Lung (tissue), 11 donors: ENCODE measurements at regions not wholly inside any gene's neighbourhood (a gene's known extent, or its start where the extent isn't known, plus 50 kb on each side); places are given as distances from the start of the nearest gene placed in this dataset.

Source experiments
- ATAC-seq: fragments of 200-7000 bp; cut with Tn5 transposase; one replicate; pipeline ENCODE4 v1.9.1; 2020; ENCODE audit warnings: moderate number of reproducible peaks; ENCODE audit not compliant: insufficient read depth, low FRiP score
- DNase-seq, 3 donors: peaks; one replicate each; pipeline ENCODE4 v3.0.0-alpha.2; 2013 to 2017
- H3K27ac ChIP-seq, 2 donors: one replicate each; pipeline ENCODE4 v1.5.1; 2013; ENCODE audit warnings: mild to moderate bottlenecking in 2 of 2, moderate library complexity in 2 of 2, control low read depth in 1 of 2, inconsistent platforms in 1 of 2, low read depth in 1 of 2, low read length in 1 of 2
- H3K27me3 ChIP-seq, 3 donors: one replicate each; pipeline ENCODE4 v1.5.1; 2013; ENCODE audit warnings: low read length in 2 of 3; ENCODE audit not compliant: control insufficient read depth in 3 of 3, insufficient read depth in 3 of 3
- H3K36me3 ChIP-seq, 4 donors: one replicate each; pipeline ENCODE4 v1.5.1; 2013; ENCODE audit warnings: low read length in 4 of 4, mild to moderate bottlenecking in 1 of 4, moderate library complexity in 1 of 4; ENCODE audit not compliant: control insufficient read depth in 4 of 4, insufficient read depth in 4 of 4
- H3K4me1 ChIP-seq, 5 donors: one replicate each; pipeline ENCODE4 v1.5.1; 2013; ENCODE audit warnings: low read length in 5 of 5, mild to moderate bottlenecking in 2 of 5, moderate library complexity in 1 of 5; ENCODE audit not compliant: control insufficient read depth in 5 of 5, insufficient read depth in 5 of 5
- H3K4me3 ChIP-seq: one replicate; pipeline ENCODE4 v1.5.1; 2013; ENCODE audit warnings: mild to moderate bottlenecking, control low read depth, moderate library complexity
- H3K9ac ChIP-seq, 2 donors: one replicate each; pipeline ENCODE4 v1.5.1; 2013; ENCODE audit warnings: low read length in 2 of 2, control low read depth in 1 of 2; ENCODE audit not compliant: insufficient read depth in 1 of 2
- H3K9me3 ChIP-seq, 4 donors: one replicate each; pipeline ENCODE4 v1.5.1; 2013; ENCODE audit warnings: low read length in 3 of 4, mild to moderate bottlenecking in 1 of 4, moderate library complexity in 1 of 4; ENCODE audit not compliant: control insufficient read depth in 4 of 4, insufficient read depth in 3 of 4
- WGBS, 2 donors: extraction: QIAGEN DNeasy Blood & Tissue Kit; methylation state at CpG; one replicate each; pipeline ENCODE4 v1.1.7; 2013; 5-methylcytosine and 5-hydroxymethylcytosine counted together
- TF ChIP-seq, protein P1 (sequence below): IDR thresholded peaks from 2 replicates; pipeline ENCODE4 v1.5.1; 2012; ENCODE audit warnings: mild to moderate bottlenecking; ENCODE audit errors: control extremely low read depth, extremely low read depth
- donor health status: control.
- donor health status: control.
- donor health status: Bipolar disorder and iron deficiency.
- donor health status: healthy.
- donor health status: DM: yes; HTN: yes; CAD: no.

DNA sequence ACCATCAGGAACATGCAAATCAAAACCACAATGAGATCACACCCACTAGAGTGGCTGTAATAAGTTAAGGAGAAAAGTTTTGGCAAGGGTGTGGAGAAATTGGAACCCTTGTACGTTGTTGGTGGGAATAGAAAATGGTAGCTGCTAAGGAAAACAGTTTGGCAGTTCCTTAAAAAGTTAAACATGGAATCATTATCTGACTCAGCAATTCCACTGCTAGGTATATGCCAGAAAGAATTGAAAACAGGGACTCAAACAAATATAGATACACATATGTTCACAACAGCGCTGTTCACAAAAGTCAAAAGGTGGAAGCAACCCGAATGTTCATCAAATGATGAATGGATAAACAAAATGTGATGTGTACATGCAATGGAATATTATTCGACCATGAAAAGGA lies 138.8 kb upstream of the ATP2B2 start:
- no peak for ATAC-seq

DNA sequence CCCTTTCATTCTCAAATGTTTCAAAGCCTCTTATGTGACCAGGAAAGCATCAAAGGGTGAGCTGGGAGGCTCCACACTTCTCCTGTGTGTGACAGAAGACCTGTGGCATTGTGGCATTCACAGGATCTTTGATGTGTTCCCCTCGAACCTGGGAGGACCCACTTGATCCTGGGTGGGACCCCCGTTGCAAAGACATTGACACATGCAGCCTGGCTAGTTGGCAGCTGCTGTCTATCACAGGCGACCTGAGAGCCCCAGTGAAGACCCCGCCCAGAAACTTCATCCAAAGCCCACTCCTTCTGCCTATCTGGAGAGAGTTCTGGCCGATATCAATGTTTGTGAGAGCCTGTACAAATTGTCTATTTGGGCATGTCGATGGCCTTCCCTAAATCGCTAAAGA lies 140.4 kb upstream of the ATP2B2 start:
- H3K36me3 ChIP-seq = no peaks in the 10 kb centered on the region
- no peak overlapping the region for H3K9ac ChIP-seq
- peaks cover 0 to 11% (median 0%) of the 10 kb centered on the region in 4 donors for H3K9me3 ChIP-seq
- H3K4me1 ChIP-seq = no peaks in the 10 kb centered on the region
- H3K4me3 ChIP-seq = no peak overlapping the region
- no peak overlapping the region for H3K27ac ChIP-seq
- TF ChIP-seq, protein P1, sequence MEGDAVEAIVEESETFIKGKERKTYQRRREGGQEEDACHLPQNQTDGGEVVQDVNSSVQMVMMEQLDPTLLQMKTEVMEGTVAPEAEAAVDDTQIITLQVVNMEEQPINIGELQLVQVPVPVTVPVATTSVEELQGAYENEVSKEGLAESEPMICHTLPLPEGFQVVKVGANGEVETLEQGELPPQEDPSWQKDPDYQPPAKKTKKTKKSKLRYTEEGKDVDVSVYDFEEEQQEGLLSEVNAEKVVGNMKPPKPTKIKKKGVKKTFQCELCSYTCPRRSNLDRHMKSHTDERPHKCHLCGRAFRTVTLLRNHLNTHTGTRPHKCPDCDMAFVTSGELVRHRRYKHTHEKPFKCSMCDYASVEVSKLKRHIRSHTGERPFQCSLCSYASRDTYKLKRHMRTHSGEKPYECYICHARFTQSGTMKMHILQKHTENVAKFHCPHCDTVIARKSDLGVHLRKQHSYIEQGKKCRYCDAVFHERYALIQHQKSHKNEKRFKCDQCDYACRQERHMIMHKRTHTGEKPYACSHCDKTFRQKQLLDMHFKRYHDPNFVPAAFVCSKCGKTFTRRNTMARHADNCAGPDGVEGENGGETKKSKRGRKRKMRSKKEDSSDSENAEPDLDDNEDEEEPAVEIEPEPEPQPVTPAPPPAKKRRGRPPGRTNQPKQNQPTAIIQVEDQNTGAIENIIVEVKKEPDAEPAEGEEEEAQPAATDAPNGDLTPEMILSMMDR = no peak
- H3K27me3 ChIP-seq = peaks cover 0 to 4% (median 2%) of the 10 kb centered on the region in 3 donors
- no peak for ATAC-seq
- no peak for DNase-seq
- 40 to 63% methylated on average over 7 of the region's 7 CpGs for WGBS, 2 donors

More for the DNA sequence above, 138.8 kb upstream of the ATP2B2 start:
- H3K27ac ChIP-seq = no peak overlapping the region
- WGBS, 2 donors = 81 to 83% methylated on average over 4 of the region's 4 CpGs
- H3K4me3 ChIP-seq = no peak overlapping the region
- H3K9ac ChIP-seq = no peak overlapping the region
- no peaks in the 10 kb centered on the region for H3K36me3 ChIP-seq
- no peaks in the 10 kb centered on the region for H3K4me1 ChIP-seq
- peaks cover 0 to 4% (median 2%) of the 10 kb centered on the region in 3 donors for H3K27me3 ChIP-seq
- H3K9me3 ChIP-seq = peaks cover 0 to 17% (median 2%) of the 10 kb centered on the region in 4 donors
- DNase-seq = no peak
- TF ChIP-seq, protein P1 = no peak

DNA sequence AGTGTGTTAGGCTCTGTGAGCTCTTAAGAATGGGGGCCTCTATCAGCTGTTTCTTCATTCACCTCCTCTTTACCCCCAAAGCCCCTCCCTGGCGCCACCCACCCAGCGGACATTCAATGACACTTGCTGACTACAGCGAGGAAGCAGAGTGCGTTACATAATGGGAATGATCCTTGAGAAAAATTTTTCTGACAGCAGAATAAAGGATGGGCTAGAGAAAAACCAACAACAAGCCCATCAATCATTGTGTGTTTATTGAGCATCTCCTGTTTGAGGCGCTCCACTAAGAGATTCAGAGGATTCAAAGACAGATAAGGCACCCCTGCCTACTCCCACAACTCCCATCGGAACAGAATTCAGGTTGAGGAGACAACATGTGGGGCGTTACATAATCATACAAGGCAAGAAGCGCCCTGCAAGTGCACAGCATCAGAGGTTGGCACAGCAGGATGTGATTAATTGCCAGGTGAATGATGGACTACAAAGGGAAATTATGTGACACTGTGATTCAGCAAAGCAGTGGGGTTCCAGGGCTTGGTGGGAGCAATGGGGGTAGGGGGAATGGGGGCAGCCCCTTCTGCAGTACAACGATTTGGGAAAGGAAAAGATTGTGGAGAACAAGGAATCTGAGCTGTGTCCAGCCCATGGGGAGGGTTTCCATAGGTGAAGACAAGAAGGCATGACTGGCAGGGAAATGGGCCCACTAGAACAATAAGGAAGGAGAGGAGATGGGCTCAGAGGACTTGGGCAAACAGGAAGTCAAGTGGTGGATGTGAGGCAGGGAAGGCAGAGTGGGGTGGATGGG lies 141.3 kb upstream of the ATP2B2 start:
- TF ChIP-seq, protein P1 = no peak
- Histone ChIP-seq H3K36me3 (no peaks in the 10 kb centered on the region), H3K4me3 (no peak overlapping the region), H3K27ac (no peak overlapping the region), H3K9me3 (peaks cover 0 to 9% (median 0%) of the 10 kb centered on the region in 4 donors), H3K4me1 (no peaks in the 10 kb centered on the region), H3K27me3 (peaks cover 0 to 4% (median 2%) of the 10 kb centered on the region in 3 donors), H3K9ac (no peak overlapping the region)
- ATAC-seq = no peak
- 56 to 71% methylated on average over 9 of the region's 9 CpGs for WGBS, 2 donors
- DNase-seq = no peak
